ENCODE measurements at regions not wholly inside any gene's neighbourhood (a gene's known extent, or its start where the extent isn't known, plus 50 kb on each side); places are given as distances from the start of the nearest gene placed in this dataset.

GRCh38 chr10:64261092-64261491 is 739.9 kb downstream of the REEP3 start:
- no peak for DNase-seq

- no peak for DNase-seq
Observed at GRCh38 chr10:64261676-64262075, 740.5 kb downstream of the REEP3 start.

GRCh38 chr10:64265961-64266360 is 744.8 kb downstream of the REEP3 start:
- no peak for DNase-seq

- DNase-seq: no peak
Observed at GRCh38 chr10:64271508-64271907, 750.3 kb downstream of the REEP3 start.

GRCh38 chr10:64271983-64272382 is 750.8 kb downstream of the REEP3 start:
- DNase-seq: no peak

GRCh38 chr10:64275001-64275400 is 753.8 kb downstream of the REEP3 start:
- DNase-seq: no peak

GRCh38 chr10:64275774-64276173 is 754.6 kb downstream of the REEP3 start:
- no peak for DNase-seq

- no peak for DNase-seq
Observed at GRCh38 chr10:64277536-64277935, 756.3 kb downstream of the REEP3 start.

GRCh38 chr10:64283621-64284020 is 762.4 kb downstream of the REEP3 start:
- DNase-seq: no peak

GRCh38 chr10:64286533-64286932 is 765.3 kb downstream of the REEP3 start:
- no peak for DNase-seq

- no peak for DNase-seq
Observed at GRCh38 chr10:64288404-64288803, 767.2 kb downstream of the REEP3 start.

GRCh38 chr10:64303566-64303965 is 782.4 kb downstream of the REEP3 start:
- DNase-seq: no peak

GRCh38 chr10:64306729-64307327 is 785.6 kb downstream of the REEP3 start:
- DNase-seq: no peak

GRCh38 chr10:64312876-64313275 is 791.7 kb downstream of the REEP3 start:
- DNase-seq: no peak

- no peak for DNase-seq
Observed at GRCh38 chr10:64313967-64314366, 792.8 kb downstream of the REEP3 start.

GRCh38 chr10:64316416-64316815 is 795.2 kb downstream of the REEP3 start:
- no peak for DNase-seq

- no peak for DNase-seq
Observed at GRCh38 chr10:64316833-64317232, 795.6 kb downstream of the REEP3 start.

GRCh38 chr10:64320448-64320847 is 799.2 kb downstream of the REEP3 start:
- DNase-seq: no peak

GRCh38 chr10:64329510-64329909 is 808.3 kb downstream of the REEP3 start:
- DNase-seq: no peak

GRCh38 chr10:64332551-64332950 is 811.4 kb downstream of the REEP3 start:
- DNase-seq: no peak

- DNase-seq: no peak
Observed at GRCh38 chr10:64334084-64334483, 812.9 kb downstream of the REEP3 start.

- DNase-seq: no peak
Observed at GRCh38 chr10:64344211-64344610, 823.0 kb downstream of the REEP3 start.

- DNase-seq: no peak
Observed at GRCh38 chr10:64345856-64346255, 824.7 kb downstream of the REEP3 start.

GRCh38 chr10:64346389-64346788 is 825.2 kb downstream of the REEP3 start:
- no peak for DNase-seq

- DNase-seq: no peak
Observed at GRCh38 chr10:64350665-64351064, 829.5 kb downstream of the REEP3 start.

- no peak for DNase-seq
Observed at GRCh38 chr10:64358907-64359306, 837.7 kb downstream of the REEP3 start.

All from activated T-cell treated with anti-CD3 and anti-CD28 coated beads for 4 hours (primary cell).